ENCODE measurements at regions not wholly inside any gene's neighbourhood (a gene's known extent, or its start where the extent isn't known, plus 50 kb on each side); places are given as distances from the start of the nearest gene placed in this dataset.

DNA sequence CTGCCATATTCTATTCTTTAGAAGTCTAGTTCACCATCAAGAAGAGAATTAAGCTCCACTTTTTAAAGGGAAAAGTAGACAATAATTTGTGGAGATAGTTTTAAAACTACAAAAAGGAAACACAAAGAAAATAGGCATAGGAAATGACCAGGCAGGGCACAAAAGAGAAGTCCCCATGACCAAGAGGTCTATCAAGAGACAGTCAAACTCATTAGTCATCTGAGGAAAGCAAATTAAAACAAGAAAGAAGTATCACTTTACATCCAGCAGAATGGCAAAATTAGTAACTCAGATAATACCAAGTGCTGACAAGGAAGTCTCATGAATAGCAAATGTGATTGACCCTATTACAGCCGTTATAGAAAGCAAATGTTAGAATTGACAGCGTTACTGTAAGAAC, 243.7 kb upstream of the SNX7 start:
- TF ChIP-seq, protein P1, sequence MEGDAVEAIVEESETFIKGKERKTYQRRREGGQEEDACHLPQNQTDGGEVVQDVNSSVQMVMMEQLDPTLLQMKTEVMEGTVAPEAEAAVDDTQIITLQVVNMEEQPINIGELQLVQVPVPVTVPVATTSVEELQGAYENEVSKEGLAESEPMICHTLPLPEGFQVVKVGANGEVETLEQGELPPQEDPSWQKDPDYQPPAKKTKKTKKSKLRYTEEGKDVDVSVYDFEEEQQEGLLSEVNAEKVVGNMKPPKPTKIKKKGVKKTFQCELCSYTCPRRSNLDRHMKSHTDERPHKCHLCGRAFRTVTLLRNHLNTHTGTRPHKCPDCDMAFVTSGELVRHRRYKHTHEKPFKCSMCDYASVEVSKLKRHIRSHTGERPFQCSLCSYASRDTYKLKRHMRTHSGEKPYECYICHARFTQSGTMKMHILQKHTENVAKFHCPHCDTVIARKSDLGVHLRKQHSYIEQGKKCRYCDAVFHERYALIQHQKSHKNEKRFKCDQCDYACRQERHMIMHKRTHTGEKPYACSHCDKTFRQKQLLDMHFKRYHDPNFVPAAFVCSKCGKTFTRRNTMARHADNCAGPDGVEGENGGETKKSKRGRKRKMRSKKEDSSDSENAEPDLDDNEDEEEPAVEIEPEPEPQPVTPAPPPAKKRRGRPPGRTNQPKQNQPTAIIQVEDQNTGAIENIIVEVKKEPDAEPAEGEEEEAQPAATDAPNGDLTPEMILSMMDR (IDR thresholded peaks at IDR 0.05; ENCODE audit: insufficient read depth, low read length, poor library complexity, severe bottlenecking), result no peak
- DNase-seq (ENCODE audit: low read depth), result no peak
- Histone ChIP-seq H3K36me3 (ENCODE audit: control insufficient read depth, insufficient read depth, low read length) (no peaks in the 10 kb centered on the region), H3K4me3 (ENCODE audit: low read depth, low read length) (no peak overlapping the region), H3K27me3 (ENCODE audit: control insufficient read depth, insufficient read depth, low read length) (no peaks in the 10 kb centered on the region)

DNA sequence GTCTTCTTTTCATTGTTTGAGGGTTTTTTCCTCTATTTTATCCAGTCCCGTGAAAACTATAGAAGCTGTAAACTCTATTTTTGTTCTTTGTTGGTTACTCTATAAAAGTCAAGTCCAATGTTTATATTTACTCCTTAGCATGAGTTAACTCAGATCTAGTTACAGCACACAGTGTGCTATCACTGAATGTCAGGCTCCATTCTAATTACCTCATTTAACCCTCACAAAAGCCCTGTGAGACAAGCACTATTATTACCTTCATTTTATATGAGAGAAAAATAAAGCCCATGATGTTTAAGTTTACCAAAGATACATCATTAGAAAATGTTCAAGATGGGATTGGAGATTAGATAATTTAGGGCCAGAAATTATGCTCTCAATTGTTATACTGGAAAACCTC, 251.4 kb upstream of the SNX7 start:
- no peak overlapping the region for H3K4me3 ChIP-seq (ENCODE audit: low read depth, low read length)
- TF ChIP-seq, protein P1 (IDR thresholded peaks at IDR 0.05; ENCODE audit: insufficient read depth, low read length, poor library complexity, severe bottlenecking), result no peak
- DNase-seq (ENCODE audit: low read depth), result no peak
- H3K27me3 ChIP-seq (ENCODE audit: control insufficient read depth, insufficient read depth, low read length), result no peaks in the 10 kb centered on the region
- H3K36me3 ChIP-seq (ENCODE audit: control insufficient read depth, insufficient read depth, low read length), result no peaks in the 10 kb centered on the region

DNA sequence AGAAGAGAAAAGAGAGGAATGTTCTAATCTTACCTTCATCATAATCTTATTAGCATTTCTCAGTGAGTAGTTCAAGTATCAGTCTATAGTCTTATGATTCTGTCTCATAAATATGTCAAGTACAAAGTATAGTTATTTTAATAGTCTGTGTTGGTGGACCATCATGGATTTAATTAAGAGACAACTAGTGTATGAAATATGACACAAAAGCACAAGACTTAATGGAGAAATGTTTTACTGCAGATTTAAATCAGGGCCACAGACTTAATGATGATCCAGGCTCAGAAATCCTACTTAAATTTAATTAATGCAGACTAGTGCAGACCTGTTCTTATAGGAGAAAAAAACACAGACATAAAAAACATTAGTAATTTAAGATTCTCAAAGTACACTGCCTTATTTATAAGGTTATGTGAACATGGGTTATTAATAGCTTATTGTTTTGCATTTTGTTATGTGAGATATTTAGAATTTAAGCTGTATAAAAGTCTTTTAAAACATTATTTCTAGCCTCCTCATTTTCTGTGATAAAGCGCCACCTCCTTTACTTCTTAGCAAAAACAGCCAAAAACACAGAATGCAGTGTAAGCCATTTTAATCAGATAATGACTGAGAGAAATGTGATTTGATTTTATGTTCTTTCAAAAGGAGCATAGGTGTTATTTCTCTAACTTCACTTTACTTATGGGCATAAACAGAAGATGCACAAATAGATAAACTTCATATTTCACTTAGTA, 255.0 kb upstream of the SNX7 start:
- Histone ChIP-seq H3K36me3 (ENCODE audit: control insufficient read depth, insufficient read depth, low read length) (no peaks in the 10 kb centered on the region), H3K27me3 (ENCODE audit: control insufficient read depth, insufficient read depth, low read length) (no peaks in the 10 kb centered on the region)

DNA sequence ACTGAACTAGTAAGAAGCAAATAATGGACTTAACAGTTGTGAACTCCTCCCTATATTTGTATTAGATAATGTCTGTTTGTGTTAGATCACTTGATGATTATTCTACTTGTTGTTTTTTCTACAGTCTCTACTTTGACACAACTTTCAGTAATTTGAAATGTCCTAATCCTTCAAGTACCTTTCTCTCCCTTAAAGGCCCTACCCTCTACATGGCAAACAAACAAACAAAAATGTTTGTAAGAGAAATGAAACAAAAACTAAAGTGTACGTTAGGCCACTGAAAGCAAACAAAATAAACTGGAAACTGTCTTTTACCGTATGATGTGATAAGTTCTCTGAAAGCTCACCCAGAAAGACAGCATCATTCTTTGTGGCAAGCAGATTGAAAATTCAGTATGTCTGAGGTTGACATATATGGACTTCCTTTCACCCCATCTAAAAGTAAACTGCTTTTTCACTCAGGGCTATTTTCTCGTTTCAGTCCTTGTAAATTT, 255.9 kb upstream of the SNX7 start:
- Histone ChIP-seq H3K4me3 (ENCODE audit: low read depth, low read length) (no peak overlapping the region), H3K36me3 (ENCODE audit: control insufficient read depth, insufficient read depth, low read length) (no peaks in the 10 kb centered on the region), H3K27me3 (ENCODE audit: control insufficient read depth, insufficient read depth, low read length) (no peaks in the 10 kb centered on the region)
- TF ChIP-seq, protein P1 (IDR thresholded peaks at IDR 0.05; ENCODE audit: insufficient read depth, low read length, poor library complexity, severe bottlenecking), result no peak
- DNase-seq (ENCODE audit: low read depth), result no peak

More for the DNA sequence above, 255.0 kb upstream of the SNX7 start:
- no peak overlapping the region for H3K4me3 ChIP-seq (ENCODE audit: low read depth, low read length)
- TF ChIP-seq, protein P1 (IDR thresholded peaks at IDR 0.05; ENCODE audit: insufficient read depth, low read length, poor library complexity, severe bottlenecking), result no peak
- no peak for DNase-seq (ENCODE audit: low read depth)

DNA sequence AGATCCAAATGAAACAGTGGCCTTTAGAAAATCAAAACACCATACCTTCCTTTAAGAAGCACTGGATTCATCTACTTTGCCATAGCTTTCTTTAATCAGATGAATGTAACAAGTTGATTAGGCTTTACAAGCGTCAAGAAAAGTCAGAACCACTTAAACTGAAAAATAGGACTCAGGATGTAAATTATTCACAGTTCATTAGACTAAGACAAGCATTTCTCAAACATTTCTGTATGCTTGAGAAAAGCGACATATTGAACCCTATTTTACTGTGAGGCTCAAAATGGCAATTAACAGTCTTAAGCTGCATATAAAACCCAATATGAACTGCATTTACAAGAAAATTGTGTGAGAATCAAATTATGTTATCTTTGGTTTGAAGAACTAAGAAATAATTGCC, 256.7 kb upstream of the SNX7 start:
- Histone ChIP-seq H3K27me3 (ENCODE audit: control insufficient read depth, insufficient read depth, low read length) (no peaks in the 10 kb centered on the region), H3K4me3 (ENCODE audit: low read depth, low read length) (no peak overlapping the region), H3K36me3 (ENCODE audit: control insufficient read depth, insufficient read depth, low read length) (no peaks in the 10 kb centered on the region)
- DNase-seq (ENCODE audit: low read depth), result no peak
- TF ChIP-seq, protein P1 (IDR thresholded peaks at IDR 0.05; ENCODE audit: insufficient read depth, low read length, poor library complexity, severe bottlenecking), result no peak

All from kidney epithelial cell (primary cell).